BLaER1 (cell line): ENCODE measurements at regions not wholly inside any gene's neighbourhood (a gene's known extent, or its start where the extent isn't known, plus 50 kb on each side); places are given as distances from the start of the nearest gene placed in this dataset.
A peak's percentile ranks its signal among the peaks of the same experiment; 100 is the strongest.

Source experiments
- H3K27ac ChIP-seq: shearing (Covaris generic); formaldehyde crosslinking; 2 replicates; pipeline ENCODE4 v1.8.1; 2022
- H3K27me3 ChIP-seq: shearing (Covaris generic); formaldehyde crosslinking; 2 replicates; pipeline ENCODE4 v1.8.1; 2022
- H3K36me3 ChIP-seq: shearing (Covaris generic); formaldehyde crosslinking; 2 replicates; pipeline ENCODE4 v1.8.1; 2022
- H3K4me1 ChIP-seq: shearing (Covaris generic); formaldehyde crosslinking; 2 replicates; pipeline ENCODE4 v1.8.1; 2022
- H3K4me2 ChIP-seq: shearing (Covaris generic); formaldehyde crosslinking; 2 replicates; pipeline ENCODE4 v1.8.1; 2022
- H3K4me3 ChIP-seq: shearing (Covaris generic); formaldehyde crosslinking; 2 replicates; pipeline ENCODE4 v1.8.1; 2022
- H3K9ac ChIP-seq: shearing (Covaris generic); formaldehyde crosslinking; 2 replicates; pipeline ENCODE4 v1.8.1; 2022
- H3K9me3 ChIP-seq: shearing (Covaris generic); formaldehyde crosslinking; 2 replicates; pipeline ENCODE4 v1.8.1; 2022
- H4K20me1 ChIP-seq: shearing (Covaris generic); formaldehyde crosslinking; 2 replicates; pipeline ENCODE4 v1.8.1; 2022
- Cebpa-rat ChIP-seq: shearing (Covaris generic); IDR thresholded peaks from 2 replicates; pipeline ENCODE4 v1.8.1; 2022

DNA sequence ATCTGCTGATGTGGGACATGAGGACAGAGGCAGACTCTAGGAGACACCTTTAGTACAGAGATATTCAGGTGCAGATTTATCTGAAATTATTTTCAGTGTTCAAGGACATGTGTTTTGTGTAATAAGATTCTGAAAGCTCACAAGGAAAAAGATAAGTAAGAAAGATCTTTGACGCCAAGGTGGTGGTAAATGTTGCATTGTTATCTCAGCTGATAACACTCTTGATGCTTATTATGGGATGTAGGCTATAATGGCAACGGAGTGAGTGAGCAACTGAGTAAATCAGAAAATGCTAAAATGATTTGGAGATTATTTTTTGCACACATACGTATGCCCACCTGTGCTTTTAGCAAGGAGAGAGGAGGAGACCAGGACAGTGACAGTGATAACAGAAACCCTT, 510.9 kb downstream of the KLF12 start:
- Histone ChIP-seq H3K4me1 (peaks cover 6% of the 10 kb centered on the region; the same call in 1 of the 2 replicates), H3K36me3 (no peaks in the 10 kb centered on the region), H3K9ac (no peak overlapping the region), H3K27me3 (no peaks in the 10 kb centered on the region), H3K4me2 (no peak overlapping the region), H4K20me1 (no peaks in the 10 kb centered on the region), H3K27ac (no peak overlapping the region), H3K4me3 (no peak overlapping the region), H3K9me3 (no peaks in the 10 kb centered on the region)
- no peak for TF ChIP-seq Cebpa-rat

DNA sequence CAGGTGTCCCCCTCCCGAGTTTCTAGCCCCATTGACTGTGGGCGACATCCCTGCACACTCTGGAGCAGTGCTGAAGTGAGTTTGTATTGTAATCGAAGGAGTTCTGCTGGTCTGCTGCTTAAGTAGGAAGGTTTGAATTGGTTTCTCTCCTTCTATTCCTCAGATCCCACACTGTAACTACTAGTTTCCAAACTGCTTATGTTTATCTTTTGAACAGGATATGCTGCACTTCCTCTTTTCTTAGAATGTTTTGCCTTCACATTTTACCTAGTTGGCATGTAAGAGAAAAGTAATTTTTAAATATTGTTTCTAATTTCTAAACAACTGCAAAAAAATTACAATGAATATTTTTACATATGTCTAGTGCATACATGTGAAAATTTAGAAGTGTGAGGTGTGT, 511.8 kb downstream of the KLF12 start:
- Histone ChIP-seq H3K27ac (no peak overlapping the region), H3K9ac (no peak overlapping the region), H3K4me2 (peak overlapping the region; percentile 10; the same call in 1 of the 2 replicates), H4K20me1 (no peaks in the 10 kb centered on the region), H3K4me3 (no peak overlapping the region), H3K4me1 (peaks cover 6% of the 10 kb centered on the region; the same call in 1 of the 2 replicates), H3K27me3 (no peaks in the 10 kb centered on the region), H3K36me3 (no peaks in the 10 kb centered on the region), H3K9me3 (no peaks in the 10 kb centered on the region)
- no peak for TF ChIP-seq Cebpa-rat

GRCh38 chr13:73618275-73618865, 515.8 kb downstream of the KLF12 start:
- H3K27ac ChIP-seq, result no peak overlapping the region
- no peaks in the 10 kb centered on the region for H4K20me1 ChIP-seq
- H3K4me1 ChIP-seq, result peaks cover 6% of the 10 kb centered on the region; the same call in 1 of the 2 replicates
- no peak overlapping the region for H3K9ac ChIP-seq
- H3K36me3 ChIP-seq, result no peaks in the 10 kb centered on the region
- no peak for TF ChIP-seq Cebpa-rat
- no peak overlapping the region for H3K4me2 ChIP-seq
- H3K27me3 ChIP-seq, result no peaks in the 10 kb centered on the region
- no peak overlapping the region for H3K4me3 ChIP-seq
- no peaks in the 10 kb centered on the region for H3K9me3 ChIP-seq

GRCh38 chr13:73616861-73617260, 517.3 kb downstream of the KLF12 start:
- Histone ChIP-seq H3K4me2 (no peak overlapping the region), H4K20me1 (no peaks in the 10 kb centered on the region), H3K4me3 (no peak overlapping the region), H3K27me3 (no peaks in the 10 kb centered on the region), H3K27ac (no peak overlapping the region), H3K9ac (no peak overlapping the region), H3K36me3 (no peaks in the 10 kb centered on the region), H3K9me3 (no peaks in the 10 kb centered on the region), H3K4me1 (no peaks in the 10 kb centered on the region)
- no peak for TF ChIP-seq Cebpa-rat

DNA sequence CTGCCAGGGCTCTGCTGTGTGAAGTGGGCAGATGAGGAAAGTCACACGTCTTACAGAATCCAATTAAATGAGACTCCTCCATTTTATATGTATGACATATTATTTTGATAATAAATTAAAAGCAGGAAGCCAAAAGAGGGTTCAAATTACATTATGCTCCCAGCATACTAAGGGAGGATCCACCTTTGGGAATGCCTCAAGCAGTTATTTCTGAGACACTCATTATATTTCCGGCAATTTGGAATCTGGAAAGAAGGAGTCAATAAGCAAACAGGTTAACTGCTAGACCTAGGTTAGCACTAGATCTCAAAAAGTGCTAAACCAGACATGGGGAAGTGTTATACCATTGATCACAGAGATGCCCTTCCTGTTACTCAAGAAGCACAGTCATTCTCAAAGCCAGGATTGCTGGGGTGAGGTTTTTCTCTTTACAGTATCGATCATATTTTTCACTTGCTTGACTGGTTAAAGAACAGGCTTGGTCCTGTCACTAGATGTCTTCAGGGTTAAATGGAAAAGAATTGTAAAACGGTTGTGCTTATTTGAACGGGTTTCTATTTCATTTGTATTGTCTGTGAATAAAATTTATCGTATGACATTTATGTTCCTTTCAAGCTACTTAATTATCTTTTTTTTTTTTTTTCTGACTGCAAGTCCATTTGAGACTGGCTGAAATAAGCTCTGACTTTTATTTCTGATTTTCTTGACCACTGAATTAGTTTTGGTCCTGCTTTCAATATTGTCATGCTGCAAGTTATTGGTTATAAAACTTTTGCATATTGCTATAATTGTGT, 523.2 kb downstream of the KLF12 start:
- Histone ChIP-seq H4K20me1 (no peaks in the 10 kb centered on the region), H3K27ac (no peak overlapping the region), H3K36me3 (no peaks in the 10 kb centered on the region), H3K4me1 (no peaks in the 10 kb centered on the region), H3K9me3 (no peaks in the 10 kb centered on the region), H3K27me3 (no peaks in the 10 kb centered on the region), H3K9ac (no peak overlapping the region), H3K4me3 (no peak overlapping the region), H3K4me2 (no peak overlapping the region)
- no peak for TF ChIP-seq Cebpa-rat

- no peak for TF ChIP-seq Cebpa-rat
- H3K9ac ChIP-seq, result no peak overlapping the region
- no peak overlapping the region for H3K27ac ChIP-seq
- no peaks in the 10 kb centered on the region for H4K20me1 ChIP-seq
- no peaks in the 10 kb centered on the region for H3K27me3 ChIP-seq
- no peak overlapping the region for H3K4me2 ChIP-seq
- H3K4me1 ChIP-seq, result no peaks in the 10 kb centered on the region
- no peak overlapping the region for H3K4me3 ChIP-seq
- H3K9me3 ChIP-seq, result no peaks in the 10 kb centered on the region
- H3K36me3 ChIP-seq, result no peaks in the 10 kb centered on the region
Observed at GRCh38 chr13:73608711-73609485, 525.3 kb downstream of the KLF12 start.

DNA sequence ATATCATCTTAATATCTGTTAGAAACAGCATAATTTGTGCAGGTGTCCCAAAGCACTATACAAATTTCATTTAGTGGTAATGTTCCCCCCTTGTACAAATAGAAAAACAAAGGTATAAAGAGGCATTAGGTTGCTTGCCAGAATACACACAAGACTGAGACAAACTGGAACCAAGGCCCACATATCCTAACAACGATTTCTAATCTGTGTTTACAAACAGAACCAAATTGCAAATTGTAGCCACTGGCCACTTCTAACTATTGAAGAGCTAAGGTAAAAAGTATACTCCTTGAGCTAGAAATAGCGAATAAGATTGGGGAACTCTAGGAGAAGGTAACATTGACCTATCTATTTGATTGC, 526.1 kb downstream of the KLF12 start:
- no peaks in the 10 kb centered on the region for H3K27me3 ChIP-seq
- no peak overlapping the region for H3K9ac ChIP-seq
- no peak overlapping the region for H3K27ac ChIP-seq

DNA sequence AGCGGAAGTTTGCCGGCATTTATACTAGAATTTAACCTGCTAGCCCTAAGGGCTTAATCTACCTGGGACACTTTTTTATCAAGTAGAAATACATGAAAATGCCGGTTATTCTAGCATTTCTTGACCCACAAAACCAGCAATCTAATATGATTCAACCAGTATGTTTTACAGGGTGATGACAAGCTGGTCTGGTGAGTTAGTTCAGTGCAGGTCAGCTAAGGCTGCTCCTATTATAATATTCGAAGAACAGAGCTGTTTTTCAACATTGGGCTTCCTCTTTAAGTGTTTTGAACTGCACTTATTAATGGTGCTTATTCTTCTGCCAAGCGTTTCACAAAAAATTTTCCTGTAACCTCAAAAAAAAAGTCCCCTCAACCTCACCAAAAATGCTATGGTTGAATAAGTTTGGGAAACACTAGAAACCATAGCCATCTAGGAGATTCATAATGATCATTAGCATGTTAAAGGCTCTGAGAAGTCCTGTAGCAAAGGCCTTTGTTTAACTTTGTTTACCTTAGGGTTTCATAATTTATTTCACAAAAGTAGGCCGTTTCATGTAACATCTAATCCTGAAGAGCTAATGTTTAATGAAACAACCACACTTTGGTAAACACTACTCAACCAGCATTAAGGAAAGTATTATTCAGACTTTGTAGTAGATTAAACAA, 526.6 kb downstream of the KLF12 start:
- Histone ChIP-seq H4K20me1 (no peaks in the 10 kb centered on the region), H3K27me3 (no peaks in the 10 kb centered on the region), H3K27ac (no peak overlapping the region), H3K9me3 (no peaks in the 10 kb centered on the region), H3K36me3 (no peaks in the 10 kb centered on the region), H3K4me3 (no peak overlapping the region), H3K4me1 (no peaks in the 10 kb centered on the region), H3K9ac (no peak overlapping the region), H3K4me2 (no peak overlapping the region)
- TF ChIP-seq Cebpa-rat, result no peak

More for the DNA sequence above, 526.1 kb downstream of the KLF12 start:
- Histone ChIP-seq H3K36me3 (no peaks in the 10 kb centered on the region), H3K4me1 (no peaks in the 10 kb centered on the region), H3K4me2 (no peak overlapping the region), H3K4me3 (no peak overlapping the region), H3K9me3 (no peaks in the 10 kb centered on the region), H4K20me1 (no peaks in the 10 kb centered on the region)
- no peak for TF ChIP-seq Cebpa-rat

- Histone ChIP-seq H3K36me3 (no peaks in the 10 kb centered on the region), H3K27ac (no peak overlapping the region), H3K4me1 (no peaks in the 10 kb centered on the region), H3K4me2 (no peak overlapping the region), H4K20me1 (no peaks in the 10 kb centered on the region), H3K4me3 (no peak overlapping the region), H3K9ac (no peak overlapping the region), H3K9me3 (no peaks in the 10 kb centered on the region), H3K27me3 (no peaks in the 10 kb centered on the region)
- no peak for TF ChIP-seq Cebpa-rat
Observed at GRCh38 chr13:73603646-73604045, 530.6 kb downstream of the KLF12 start.

DNA sequence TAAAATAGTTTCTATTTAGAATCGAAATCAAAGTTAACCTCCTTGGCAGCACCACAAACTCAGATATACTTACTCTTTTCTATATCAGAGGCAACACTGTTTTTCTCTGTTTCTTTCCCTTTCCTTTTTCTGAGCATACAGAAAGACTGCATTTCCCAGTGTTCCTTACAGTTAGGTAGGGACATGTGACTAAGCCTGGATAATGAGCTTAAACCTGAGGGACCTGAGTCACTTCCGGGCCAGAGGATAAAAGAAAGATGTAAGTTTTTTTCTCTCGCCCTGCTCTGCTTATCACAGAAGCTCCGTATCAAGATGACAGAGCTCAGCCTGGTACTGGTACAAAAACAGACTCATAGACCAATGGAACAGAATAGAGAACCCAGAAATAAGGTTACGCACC, 531.9 kb downstream of the KLF12 start:
- Histone ChIP-seq H3K4me2 (no peak overlapping the region), H3K9ac (no peak overlapping the region), H3K4me3 (no peak overlapping the region), H3K36me3 (no peaks in the 10 kb centered on the region), H4K20me1 (no peaks in the 10 kb centered on the region), H3K27me3 (no peaks in the 10 kb centered on the region), H3K27ac (no peak overlapping the region), H3K9me3 (no peaks in the 10 kb centered on the region), H3K4me1 (no peaks in the 10 kb centered on the region)
- no peak for TF ChIP-seq Cebpa-rat
